BJ (cell line): ENCODE measurements at regions not wholly inside any gene's neighbourhood (a gene's known extent, or its start where the extent isn't known, plus 50 kb on each side); places are given as distances from the start of the nearest gene placed in this dataset.

ENCODE experiments used
- CTCF ChIA-PET: fragments of 350-600 bp; formaldehyde crosslinking; extraction: SDS; loops from one replicate; lab custom pipeline; 2021; ENCODE audit warnings: antibody characterized with exemption, inconsistent platforms; lab: Yijun Ruan, JAX
- POLR2A ChIA-PET: fragments of 300-600 bp; sonication (Branson Sonifier 250); formaldehyde crosslinking; extraction: SDS; loops from one replicate; lab custom pipeline; 2021; ENCODE audit warnings: antibody characterized with exemption; lab: Charles Lee
- DNase-seq: peaks from one replicate; pipeline ENCODE4 v3.0.0-alpha.2; 2011; ENCODE audit warnings: low read depth
- H3K27me3 ChIP-seq: 2 replicates; pipeline ENCODE4 v1.6.0; 2011; ENCODE audit warnings: low read length; ENCODE audit not compliant: control insufficient read depth, insufficient read depth
- H3K36me3 ChIP-seq: 2 replicates; pipeline ENCODE4 v1.5.1; 2011; ENCODE audit warnings: low read length; ENCODE audit not compliant: control insufficient read depth, insufficient read depth
- H3K4me3 ChIP-seq: 2 replicates; pipeline ENCODE4 v1.5.1; 2011; ENCODE audit warnings: low read depth, mild to moderate bottlenecking, control low read depth, low read length
- TF ChIP-seq, protein P1 (sequence below): IDR thresholded peaks from 2 replicates; pipeline ENCODE4 v1.5.1; 2011; ENCODE audit warnings: low read depth, mild to moderate bottlenecking, control low read depth, inconsistent platforms, low read length, moderate library complexity; ENCODE audit not compliant: insufficient read depth

DNA sequence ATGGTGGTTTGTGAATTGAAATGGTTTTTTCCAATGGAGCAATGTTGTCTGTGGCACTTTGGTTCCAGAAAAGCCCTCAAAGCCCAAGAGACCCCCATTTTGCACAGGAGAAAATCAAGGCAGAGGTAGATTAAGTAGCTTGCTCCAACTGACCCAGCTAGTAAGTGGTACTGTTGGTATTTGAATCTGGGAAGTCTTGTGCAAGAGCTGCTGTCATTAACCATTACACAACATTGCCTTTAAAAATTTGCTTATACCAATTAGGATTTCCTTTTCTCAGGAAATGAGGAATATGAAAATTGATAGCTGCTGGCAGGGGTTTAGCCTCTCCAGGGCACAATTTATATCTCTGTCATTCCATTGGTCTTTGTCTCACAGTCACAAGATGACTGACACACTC, 102.4 kb upstream of the UBE3A start:
- no peaks in the 10 kb centered on the region for H3K36me3 ChIP-seq
- no peak for DNase-seq
- no peak overlapping the region for H3K4me3 ChIP-seq
- POLR2A ChIA-PET = no interaction called here
- H3K27me3 ChIP-seq = no peaks in the 10 kb centered on the region
- CTCF ChIA-PET = no interaction called here
- TF ChIP-seq, protein P1, sequence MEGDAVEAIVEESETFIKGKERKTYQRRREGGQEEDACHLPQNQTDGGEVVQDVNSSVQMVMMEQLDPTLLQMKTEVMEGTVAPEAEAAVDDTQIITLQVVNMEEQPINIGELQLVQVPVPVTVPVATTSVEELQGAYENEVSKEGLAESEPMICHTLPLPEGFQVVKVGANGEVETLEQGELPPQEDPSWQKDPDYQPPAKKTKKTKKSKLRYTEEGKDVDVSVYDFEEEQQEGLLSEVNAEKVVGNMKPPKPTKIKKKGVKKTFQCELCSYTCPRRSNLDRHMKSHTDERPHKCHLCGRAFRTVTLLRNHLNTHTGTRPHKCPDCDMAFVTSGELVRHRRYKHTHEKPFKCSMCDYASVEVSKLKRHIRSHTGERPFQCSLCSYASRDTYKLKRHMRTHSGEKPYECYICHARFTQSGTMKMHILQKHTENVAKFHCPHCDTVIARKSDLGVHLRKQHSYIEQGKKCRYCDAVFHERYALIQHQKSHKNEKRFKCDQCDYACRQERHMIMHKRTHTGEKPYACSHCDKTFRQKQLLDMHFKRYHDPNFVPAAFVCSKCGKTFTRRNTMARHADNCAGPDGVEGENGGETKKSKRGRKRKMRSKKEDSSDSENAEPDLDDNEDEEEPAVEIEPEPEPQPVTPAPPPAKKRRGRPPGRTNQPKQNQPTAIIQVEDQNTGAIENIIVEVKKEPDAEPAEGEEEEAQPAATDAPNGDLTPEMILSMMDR = no peak

- Histone ChIP-seq H3K4me3 (no peak overlapping the region), H3K27me3 (no peaks in the 10 kb centered on the region), H3K36me3 (no peaks in the 10 kb centered on the region)
- DNase-seq = no peak
- CTCF ChIA-PET = no interaction called here
- POLR2A ChIA-PET = no interaction called here
- TF ChIP-seq, protein P1 = no peak
Observed at GRCh38 chr15:25536801-25537611, 98.2 kb upstream of the UBE3A start.

- CTCF ChIA-PET = no interaction called here
- TF ChIP-seq, protein P1 = no peak
- H3K36me3 ChIP-seq = no peaks in the 10 kb centered on the region
- no peak for DNase-seq
- no peaks in the 10 kb centered on the region for H3K27me3 ChIP-seq
- H3K4me3 ChIP-seq = no peak overlapping the region
- POLR2A ChIA-PET = no interaction called here
Observed at GRCh38 chr15:25535866-25536265, 97.0 kb upstream of the UBE3A start.

DNA sequence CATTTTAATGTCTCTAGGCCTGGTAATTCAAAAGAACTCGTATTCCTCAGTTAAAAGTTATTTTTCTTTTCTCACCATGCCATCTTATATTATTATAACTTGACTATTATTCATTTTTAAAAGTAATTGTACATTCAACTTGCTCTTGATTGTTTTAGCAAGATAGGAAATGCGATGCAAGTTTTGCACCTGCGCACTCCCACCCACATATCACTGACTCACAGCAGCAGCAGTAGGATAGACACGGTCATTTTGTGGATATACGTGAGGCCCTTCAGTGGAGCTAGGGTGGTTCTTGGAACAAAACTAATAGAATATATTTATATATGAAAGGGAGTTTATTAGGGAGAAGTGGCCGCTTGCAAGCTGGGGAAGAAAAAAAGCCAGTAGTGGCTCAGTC, 95.5 kb upstream of the UBE3A start:
- Histone ChIP-seq H3K4me3 (no peak overlapping the region), H3K27me3 (no peaks in the 10 kb centered on the region), H3K36me3 (no peaks in the 10 kb centered on the region)
- POLR2A ChIA-PET = no interaction called here
- no peak for DNase-seq
- CTCF ChIA-PET = no interaction called here
- TF ChIP-seq, protein P1 = no peak

- DNase-seq = no peak
- no peaks in the 10 kb centered on the region for H3K36me3 ChIP-seq
- ChIA-PET CTCF (interaction anchor here (1.0 to 1.1 kb wide), 2 partner anchors 13 to 23 kb away, joined by 3 read pairs; no protein-coding TSS in a partner anchor), POLR2A (interaction anchor here (0.6 kb wide), 1 partner anchor 230 kb away, joined by 3 read pairs; no protein-coding TSS in a partner anchor)
- TF ChIP-seq, protein P1 = no peak
- H3K4me3 ChIP-seq = no peak overlapping the region
- no peaks in the 10 kb centered on the region for H3K27me3 ChIP-seq
Observed at GRCh38 chr15:25532269-25533140, 93.7 kb upstream of the UBE3A start.
